ENCODE measurements at regions not wholly inside any gene's neighbourhood (a gene's known extent, or its start where the extent isn't known, plus 50 kb on each side); places are given as distances from the start of the nearest gene placed in this dataset.

- TF ChIP-seq, protein P1, sequence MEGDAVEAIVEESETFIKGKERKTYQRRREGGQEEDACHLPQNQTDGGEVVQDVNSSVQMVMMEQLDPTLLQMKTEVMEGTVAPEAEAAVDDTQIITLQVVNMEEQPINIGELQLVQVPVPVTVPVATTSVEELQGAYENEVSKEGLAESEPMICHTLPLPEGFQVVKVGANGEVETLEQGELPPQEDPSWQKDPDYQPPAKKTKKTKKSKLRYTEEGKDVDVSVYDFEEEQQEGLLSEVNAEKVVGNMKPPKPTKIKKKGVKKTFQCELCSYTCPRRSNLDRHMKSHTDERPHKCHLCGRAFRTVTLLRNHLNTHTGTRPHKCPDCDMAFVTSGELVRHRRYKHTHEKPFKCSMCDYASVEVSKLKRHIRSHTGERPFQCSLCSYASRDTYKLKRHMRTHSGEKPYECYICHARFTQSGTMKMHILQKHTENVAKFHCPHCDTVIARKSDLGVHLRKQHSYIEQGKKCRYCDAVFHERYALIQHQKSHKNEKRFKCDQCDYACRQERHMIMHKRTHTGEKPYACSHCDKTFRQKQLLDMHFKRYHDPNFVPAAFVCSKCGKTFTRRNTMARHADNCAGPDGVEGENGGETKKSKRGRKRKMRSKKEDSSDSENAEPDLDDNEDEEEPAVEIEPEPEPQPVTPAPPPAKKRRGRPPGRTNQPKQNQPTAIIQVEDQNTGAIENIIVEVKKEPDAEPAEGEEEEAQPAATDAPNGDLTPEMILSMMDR (IDR thresholded peaks at IDR 0.05) = no peak
- no peak for TF ChIP-seq USF2 (IDR thresholded peaks at IDR 0.05)
- no peak for TF ChIP-seq ESRRA (IDR thresholded peaks at IDR 0.05; ENCODE audit: borderline replicate concordance, low read length)
- no peak for TF ChIP-seq CHD4 (IDR thresholded peaks at IDR 0.05; ENCODE audit: borderline replicate concordance)
- TF ChIP-seq EP300 (IDR thresholded peaks at IDR 0.05) = no peak
- TF ChIP-seq GATA3 (IDR thresholded peaks at IDR 0.05; ENCODE audit: borderline replicate concordance) = no peak
- no peak for TF ChIP-seq CEBPB (IDR thresholded peaks at IDR 0.05)
- TF ChIP-seq JUN (IDR thresholded peaks at IDR 0.05) = no peak
- no peak for TF ChIP-seq NR3C1 (IDR thresholded peaks at IDR 0.05)
- no peak for TF ChIP-seq ZC3H11A (IDR thresholded peaks at IDR 0.05)
- no peak for TF ChIP-seq ZFP36 (IDR thresholded peaks at IDR 0.05; ENCODE audit: borderline replicate concordance, partially characterized antibody)
- no peak for TF ChIP-seq POLR2AphosphoS2 (conservative IDR thresholded peaks at IDR 0.05; ENCODE audit: low read length)
- TF ChIP-seq RAD21 (conservative IDR thresholded peaks at IDR 0.05 in 1 of 2, IDR thresholded peaks at IDR 0.05 in 1 of 2) = no peak
These were observed 260.3 kb downstream of the TMEM167A start for GRCh38 chr5:82816926-82817325.
